GM12878 (cell line): ENCODE measurements at regions not wholly inside any gene's neighbourhood (a gene's known extent, or its start where the extent isn't known, plus 50 kb on each side); places are given as distances from the start of the nearest gene placed in this dataset.

ENCODE experiments used
- ATAC-seq: fragments of 200-7000 bp; cut with Tn5 transposase; 3 replicates; pipeline ENCODE4 v1.9.1; 2020; ENCODE audit warnings: mild to moderate bottlenecking, moderate library complexity
- BruUV-seq: library from RNA; stranded (reverse); fragments of 400-500 nt; replicated peaks from 2 replicates; lab custom pipeline; 2021; lab: Mats Ljungman, UMichigan
- CTCF ChIA-PET: fragments of 300-600 bp; sonication (Branson Sonifier 250); formaldehyde crosslinking; extraction: SDS; loops from one replicate; lab custom pipeline; 2021; ENCODE audit warnings: inconsistent platforms; lab: Yijun Ruan, JAX
- POLR2A ChIA-PET: fragments of 350-600 bp; formaldehyde crosslinking; extraction: SDS; loops from one replicate; lab custom pipeline; 2021; ENCODE audit warnings: inconsistent platforms; lab: Charles Lee
- RAD21 ChIA-PET: fragments of 300-600 bp; sonication (Branson Sonifier 250); formaldehyde crosslinking; loops from one replicate; lab custom pipeline; 2023; ENCODE audit warnings: antibody characterized with exemption; ENCODE audit not compliant: unreplicated experiment; lab: Charles Lee
- SMC1A ChIA-PET: fragments of 300-600 bp; sonication (Branson Sonifier 250); formaldehyde crosslinking; loops from one replicate; lab custom pipeline; 2023; ENCODE audit not compliant: unreplicated experiment, uncharacterized antibody; lab: Charles Lee
- DNase-seq: peaks from one replicate; pipeline ENCODE4 v3.0.0-alpha.2; 2011; ENCODE audit warnings: low read depth, low spot score
- FAIRE-seq: peaks from 3 replicates; lab custom pipeline; 2011; peaks lifted over from hg19 to GRCh38; lab: Jason Lieb, UNC
- H2AFZ ChIP-seq: 2 replicates; pipeline ENCODE4 v1.6.0; 2011; ENCODE audit warnings: low read depth, low read length, control low read depth; ENCODE audit not compliant: control insufficient read depth
- H3K27ac ChIP-seq: 2 replicates; pipeline ENCODE4 v1.5.1; 2011; ENCODE audit warnings: control low read depth; ENCODE audit not compliant: control insufficient read depth, insufficient read depth
- H3K27me3 ChIP-seq, 2 experiments: replicated peaks in 1 of 2; 2 replicates each; pipeline versions ENCODE4 v1.6.0 to v1.6.1; 2011; ENCODE audit warnings: low read length in 1 of 2; ENCODE audit not compliant: control insufficient read depth in 2 of 2, insufficient read depth in 2 of 2
- H3K36me3 ChIP-seq, 2 experiments: 2 replicates each; pipeline ENCODE4 v1.5.1; 2011; ENCODE audit warnings: low read length in 1 of 2; ENCODE audit not compliant: control insufficient read depth in 2 of 2, insufficient read depth in 2 of 2
- H3K4me1 ChIP-seq: 2 replicates; pipeline ENCODE4 v1.6.1; 2011; ENCODE audit warnings: mild to moderate bottlenecking, low read length, moderate library complexity, mixed read lengths; ENCODE audit not compliant: control insufficient read depth, insufficient read depth
- H3K4me2 ChIP-seq: 2 replicates; pipeline ENCODE4 v1.6.0; 2011; ENCODE audit warnings: control low read depth; ENCODE audit not compliant: control insufficient read depth, insufficient read depth
- H3K4me3 ChIP-seq: fragments of 200-600 bp; sonication (generic); 2 replicates; pipeline ENCODE4 v1.5.1; 2016
- H3K79me2 ChIP-seq: 2 replicates; pipeline ENCODE4 v1.6.0; 2011; ENCODE audit warnings: low read length; ENCODE audit not compliant: control insufficient read depth, insufficient read depth
- H3K9ac ChIP-seq: 2 replicates; pipeline ENCODE4 v1.8.0; 2011; ENCODE audit warnings: low read length, control low read depth, mixed read lengths; ENCODE audit not compliant: control insufficient read depth, insufficient read depth
- H3K9me3 ChIP-seq: replicated peaks from 3 replicates; pipeline ENCODE4 v1.5.1; 2011; ENCODE audit warnings: mild to moderate bottlenecking, low read length; ENCODE audit not compliant: control insufficient read depth, insufficient read depth
- H4K20me1 ChIP-seq: 2 replicates; pipeline ENCODE4 v1.6.0; 2011; ENCODE audit not compliant: control insufficient read depth, insufficient read depth
- KLF5 ChIP-seq: fragments of 450-650 bp; IDR thresholded peaks from 2 replicates; pipeline ENCODE4 v1.6.1; 2014; ENCODE audit warnings: mild to moderate bottlenecking; ENCODE audit not compliant: partially characterized antibody
- MTA2 ChIP-seq: fragments of 450-650 bp; IDR thresholded peaks from 2 replicates; pipeline ENCODE4 v1.6.1; 2016; ENCODE audit warnings: low read depth, mild to moderate bottlenecking, moderate library complexity
- MXI1 ChIP-seq: fragments of 150-350 bp; IDR thresholded peaks from 2 replicates; pipeline ENCODE4 v1.6.1; 2011; ENCODE audit warnings: low read depth, mild to moderate bottlenecking, inconsistent platforms, low read length, improper control_type of control experiment
- NFYB ChIP-seq: IDR thresholded peaks from 2 replicates; pipeline ENCODE4 v1.6.1; 2011; ENCODE audit warnings: low read depth, mild to moderate bottlenecking, low read length, improper control_type of control experiment, moderate library complexity; ENCODE audit not compliant: insufficient read depth
- NR2C1 ChIP-seq: fragments of 450-650 bp; IDR thresholded peaks from 2 replicates; pipeline ENCODE4 v1.6.1; 2017; ENCODE audit warnings: antibody characterized with exemption, mild to moderate bottlenecking, moderate library complexity
- POLR2AphosphoS2 ChIP-seq: IDR thresholded peaks from 2 replicates; pipeline ENCODE4 v1.6.1; 2011; ENCODE audit warnings: low read depth, mild to moderate bottlenecking, low read length, improper control_type of control experiment, moderate library complexity
- RB1 ChIP-seq: fragments of 450-650 bp; formaldehyde crosslinking; IDR thresholded peaks from 2 replicates; pipeline ENCODE4 v1.6.1; 2017; ENCODE audit warnings: mild to moderate bottlenecking, borderline replicate concordance
- SIX5 ChIP-seq: IDR thresholded peaks from 2 replicates; pipeline ENCODE4 v1.6.1; 2011; ENCODE audit warnings: mild to moderate bottlenecking, low read depth, low read length, moderate library complexity; ENCODE audit not compliant: severe bottlenecking
- SUPT20H ChIP-seq: IDR thresholded peaks from 2 replicates; pipeline ENCODE4 v1.6.1; 2011; ENCODE audit warnings: low read depth, mild to moderate bottlenecking, low read length, moderate library complexity, borderline replicate concordance; ENCODE audit not compliant: control insufficient read depth
- ZNF24 ChIP-seq: fragments of 450-650 bp; IDR thresholded peaks from 2 replicates; pipeline ENCODE4 v1.6.1; 2017; ENCODE audit warnings: antibody characterized with exemption, mild to moderate bottlenecking
- WGBS: methylation state at CpG from one replicate; pipeline ENCODE4 v1.1.6; 2016; ENCODE audit warnings: low lambda C conversion rate; ENCODE audit not compliant: insufficient replicate concordance, insufficient coverage; ENCODE audit errors: missing lambda C conversion rate; 5-methylcytosine and 5-hydroxymethylcytosine counted together
- in situ Hi-C: fragments of 300-500 bp; cut with MboI; formaldehyde crosslinking; loops from 9 replicates; pipeline ENCODE4 v1.14.3; 2018; ENCODE audit warnings: mixed read lengths
- intact Hi-C: fragments of 100-400 bp; cut with micrococcal nuclease; formaldehyde crosslinking; loops from one replicate; pipeline ENCODE4 v1.14.2; 2022; ENCODE audit not compliant: unreplicated experiment
- TF ChIP-seq, protein P1 (sequence below): fragments of 450-650 bp; IDR thresholded peaks from 2 replicates; pipeline ENCODE4 v1.6.1; 2016; ENCODE audit warnings: mild to moderate bottlenecking
- TF ChIP-seq, protein P2 (sequence below): fragments of 150-350 bp; IDR thresholded peaks from 2 replicates; pipeline ENCODE4 v1.6.1; 2014; ENCODE audit warnings: mild to moderate bottlenecking, low read depth, low read length
- TF ChIP-seq, protein P3 (sequence below): IDR thresholded peaks from 2 replicates; pipeline ENCODE4 v1.6.1; 2011; ENCODE audit warnings: mild to moderate bottlenecking, low read depth, low read length, moderate library complexity; ENCODE audit not compliant: insufficient replicate concordance
- TF ChIP-seq, protein P4 (sequence below): fragments of 450-650 bp; IDR thresholded peaks from 2 replicates; pipeline ENCODE4 v1.6.1; 2017; ENCODE audit warnings: antibody characterized with exemption, mild to moderate bottlenecking, moderate library complexity
- TF ChIP-seq, protein P5 (sequence below): IDR thresholded peaks from 2 replicates; pipeline ENCODE4 v1.6.1; 2011; ENCODE audit warnings: borderline replicate concordance, low read depth, mild to moderate bottlenecking, moderate library complexity, low read length; ENCODE audit not compliant: insufficient read depth, poor library complexity, severe bottlenecking

DNA sequence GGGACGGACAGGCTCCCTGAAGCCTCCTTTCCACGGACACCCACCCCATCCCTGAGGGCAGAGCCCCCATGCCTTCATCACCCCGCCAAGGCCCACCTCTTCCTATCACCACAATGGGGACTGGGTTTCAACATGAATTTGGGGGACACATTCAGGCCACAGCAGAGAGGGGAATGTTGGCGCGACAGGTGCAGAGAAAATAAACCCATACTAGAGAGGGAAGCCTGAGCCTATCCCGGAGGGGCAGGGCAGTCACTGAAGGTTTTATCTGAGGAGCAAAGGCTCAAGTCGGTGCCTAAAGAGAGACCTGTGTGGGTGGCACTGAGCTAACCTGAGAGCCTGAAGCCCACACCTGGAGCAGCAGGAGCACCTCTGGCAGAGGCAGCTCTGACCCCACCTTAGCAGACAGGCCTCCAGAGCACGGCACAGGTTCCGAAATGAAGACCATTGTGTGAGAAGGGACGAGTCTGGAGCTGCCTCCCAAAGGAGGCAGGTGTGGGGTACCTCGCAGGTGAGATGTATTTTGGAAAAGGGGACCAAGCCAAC is 180.6 kb upstream of the PDE10A start:
- ChIA-PET SMC1A (no interaction called here), RAD21 (no interaction called here), POLR2A (no interaction called here), CTCF (interaction anchor here (4.8 kb wide), 1 partner anchor 403 kb away, joined by 21 read pairs; no protein-coding TSS in a partner anchor)
- Histone ChIP-seq H3K4me1 (no peaks in the 10 kb centered on the region), H2AFZ (no peak overlapping the region), H3K79me2 (no peaks in the 10 kb centered on the region), H3K9ac (no peak overlapping the region), H3K9me3 (no peaks in the 10 kb centered on the region), H3K4me2 (no peak overlapping the region), H4K20me1 (no peaks in the 10 kb centered on the region), H3K36me3 (no peaks in the 10 kb centered on the region), H3K4me3 (no peak overlapping the region), H3K27me3 (peaks cover 0 to 13% of the 10 kb centered on the region in 2 experiments; a peak in 3 of 4 replicates), H3K27ac (no peak overlapping the region)
- ATAC-seq = no peak
- no TSS peak for BruUV-seq
- DNase-seq = no peak
- in situ Hi-C loops = no loop called here
- WGBS = 21% methylated on average over 11 of the region's 11 CpGs
- intact Hi-C loops = no loop called here
- no peak for FAIRE-seq
- TF ChIP-seq SIX5 (no peak), MTA2 (no peak), KLF5 (no peak), ZNF24 (no peak), NFYB (no peak), SUPT20H (no peak), POLR2AphosphoS2 (no peak), MXI1 (no peak), RB1 (no peak), NR2C1 (no peak)
- TF ChIP-seq, protein P1, sequence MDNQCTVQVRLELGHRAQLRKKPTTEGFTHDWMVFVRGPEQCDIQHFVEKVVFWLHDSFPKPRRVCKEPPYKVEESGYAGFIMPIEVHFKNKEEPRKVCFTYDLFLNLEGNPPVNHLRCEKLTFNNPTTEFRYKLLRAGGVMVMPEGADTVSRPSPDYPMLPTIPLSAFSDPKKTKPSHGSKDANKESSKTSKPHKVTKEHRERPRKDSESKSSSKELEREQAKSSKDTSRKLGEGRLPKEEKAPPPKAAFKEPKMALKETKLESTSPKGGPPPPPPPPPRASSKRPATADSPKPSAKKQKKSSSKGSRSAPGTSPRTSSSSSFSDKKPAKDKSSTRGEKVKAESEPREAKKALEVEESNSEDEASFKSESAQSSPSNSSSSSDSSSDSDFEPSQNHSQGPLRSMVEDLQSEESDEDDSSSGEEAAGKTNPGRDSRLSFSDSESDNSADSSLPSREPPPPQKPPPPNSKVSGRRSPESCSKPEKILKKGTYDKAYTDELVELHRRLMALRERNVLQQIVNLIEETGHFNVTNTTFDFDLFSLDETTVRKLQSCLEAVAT = no peak
- TF ChIP-seq, protein P2, sequence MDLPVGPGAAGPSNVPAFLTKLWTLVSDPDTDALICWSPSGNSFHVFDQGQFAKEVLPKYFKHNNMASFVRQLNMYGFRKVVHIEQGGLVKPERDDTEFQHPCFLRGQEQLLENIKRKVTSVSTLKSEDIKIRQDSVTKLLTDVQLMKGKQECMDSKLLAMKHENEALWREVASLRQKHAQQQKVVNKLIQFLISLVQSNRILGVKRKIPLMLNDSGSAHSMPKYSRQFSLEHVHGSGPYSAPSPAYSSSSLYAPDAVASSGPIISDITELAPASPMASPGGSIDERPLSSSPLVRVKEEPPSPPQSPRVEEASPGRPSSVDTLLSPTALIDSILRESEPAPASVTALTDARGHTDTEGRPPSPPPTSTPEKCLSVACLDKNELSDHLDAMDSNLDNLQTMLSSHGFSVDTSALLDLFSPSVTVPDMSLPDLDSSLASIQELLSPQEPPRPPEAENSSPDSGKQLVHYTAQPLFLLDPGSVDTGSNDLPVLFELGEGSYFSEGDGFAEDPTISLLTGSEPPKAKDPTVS = no peak
- TF ChIP-seq, protein P3, sequence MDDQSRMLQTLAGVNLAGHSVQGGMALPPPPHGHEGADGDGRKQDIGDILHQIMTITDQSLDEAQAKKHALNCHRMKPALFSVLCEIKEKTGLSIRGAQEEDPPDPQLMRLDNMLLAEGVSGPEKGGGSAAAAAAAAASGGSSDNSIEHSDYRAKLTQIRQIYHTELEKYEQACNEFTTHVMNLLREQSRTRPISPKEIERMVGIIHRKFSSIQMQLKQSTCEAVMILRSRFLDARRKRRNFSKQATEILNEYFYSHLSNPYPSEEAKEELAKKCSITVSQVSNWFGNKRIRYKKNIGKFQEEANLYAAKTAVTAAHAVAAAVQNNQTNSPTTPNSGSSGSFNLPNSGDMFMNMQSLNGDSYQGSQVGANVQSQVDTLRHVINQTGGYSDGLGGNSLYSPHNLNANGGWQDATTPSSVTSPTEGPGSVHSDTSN = no peak
- TF ChIP-seq, protein P4, sequence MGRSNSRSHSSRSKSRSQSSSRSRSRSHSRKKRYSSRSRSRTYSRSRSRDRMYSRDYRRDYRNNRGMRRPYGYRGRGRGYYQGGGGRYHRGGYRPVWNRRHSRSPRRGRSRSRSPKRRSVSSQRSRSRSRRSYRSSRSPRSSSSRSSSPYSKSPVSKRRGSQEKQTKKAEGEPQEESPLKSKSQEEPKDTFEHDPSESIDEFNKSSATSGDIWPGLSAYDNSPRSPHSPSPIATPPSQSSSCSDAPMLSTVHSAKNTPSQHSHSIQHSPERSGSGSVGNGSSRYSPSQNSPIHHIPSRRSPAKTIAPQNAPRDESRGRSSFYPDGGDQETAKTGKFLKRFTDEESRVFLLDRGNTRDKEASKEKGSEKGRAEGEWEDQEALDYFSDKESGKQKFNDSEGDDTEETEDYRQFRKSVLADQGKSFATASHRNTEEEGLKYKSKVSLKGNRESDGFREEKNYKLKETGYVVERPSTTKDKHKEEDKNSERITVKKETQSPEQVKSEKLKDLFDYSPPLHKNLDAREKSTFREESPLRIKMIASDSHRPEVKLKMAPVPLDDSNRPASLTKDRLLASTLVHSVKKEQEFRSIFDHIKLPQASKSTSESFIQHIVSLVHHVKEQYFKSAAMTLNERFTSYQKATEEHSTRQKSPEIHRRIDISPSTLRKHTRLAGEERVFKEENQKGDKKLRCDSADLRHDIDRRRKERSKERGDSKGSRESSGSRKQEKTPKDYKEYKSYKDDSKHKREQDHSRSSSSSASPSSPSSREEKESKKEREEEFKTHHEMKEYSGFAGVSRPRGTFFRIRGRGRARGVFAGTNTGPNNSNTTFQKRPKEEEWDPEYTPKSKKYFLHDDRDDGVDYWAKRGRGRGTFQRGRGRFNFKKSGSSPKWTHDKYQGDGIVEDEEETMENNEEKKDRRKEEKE = no peak
- TF ChIP-seq, protein P5, sequence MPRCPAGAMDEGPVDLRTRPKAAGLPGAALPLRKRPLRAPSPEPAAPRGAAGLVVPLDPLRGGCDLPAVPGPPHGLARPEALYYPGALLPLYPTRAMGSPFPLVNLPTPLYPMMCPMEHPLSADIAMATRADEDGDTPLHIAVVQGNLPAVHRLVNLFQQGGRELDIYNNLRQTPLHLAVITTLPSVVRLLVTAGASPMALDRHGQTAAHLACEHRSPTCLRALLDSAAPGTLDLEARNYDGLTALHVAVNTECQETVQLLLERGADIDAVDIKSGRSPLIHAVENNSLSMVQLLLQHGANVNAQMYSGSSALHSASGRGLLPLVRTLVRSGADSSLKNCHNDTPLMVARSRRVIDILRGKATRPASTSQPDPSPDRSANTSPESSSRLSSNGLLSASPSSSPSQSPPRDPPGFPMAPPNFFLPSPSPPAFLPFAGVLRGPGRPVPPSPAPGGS = no peak
